ENCODE measurements at regions not wholly inside any gene's neighbourhood (a gene's known extent, or its start where the extent isn't known, plus 50 kb on each side); places are given as distances from the start of the nearest gene placed in this dataset.

DNA sequence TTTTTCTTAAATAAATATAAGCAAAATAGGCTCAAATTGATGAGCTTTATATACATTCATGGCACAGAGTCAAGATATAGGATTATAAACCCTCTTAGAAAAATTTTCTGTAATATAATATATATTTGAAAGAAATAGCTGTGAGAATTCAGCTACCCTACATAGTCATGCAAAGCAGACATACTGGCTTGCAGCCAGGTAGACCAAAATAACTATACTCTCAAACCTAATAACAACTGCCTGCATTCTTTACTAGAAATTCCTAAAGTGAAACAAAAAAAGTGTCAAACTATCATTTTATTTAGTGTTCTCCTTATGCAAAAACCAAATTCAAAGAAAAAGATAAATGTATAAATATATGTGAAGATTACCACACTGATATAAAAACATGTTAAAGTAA, 1390.2 kb downstream of the C4orf33 start:
- no peaks in the 10 kb centered on the region for H3K36me3 ChIP-seq (ENCODE audit: control insufficient read depth, insufficient read depth, low read length)

DNA sequence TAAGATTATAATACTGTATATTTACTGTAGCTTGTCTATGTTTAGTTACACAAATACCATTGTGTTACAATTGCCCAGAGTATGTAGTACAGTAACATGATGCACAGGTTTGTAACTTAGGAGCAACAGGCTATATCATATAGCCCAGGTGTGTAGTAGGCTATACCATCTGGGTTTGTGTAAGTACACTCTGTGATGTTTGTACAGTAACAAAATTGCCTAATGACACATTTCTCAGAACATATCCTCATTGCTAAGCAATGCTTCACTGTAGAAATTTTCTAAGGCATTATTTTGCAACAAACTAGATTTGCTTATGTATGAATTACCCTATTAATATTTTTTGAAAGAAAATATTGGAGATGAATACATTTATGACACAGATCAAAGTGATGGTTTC, 1390.9 kb downstream of the C4orf33 start:
- Histone ChIP-seq H3K9me3 (ENCODE audit: control insufficient read depth, low read length) (peaks cover 1% of the 10 kb centered on the region), H3K36me3 (ENCODE audit: control insufficient read depth, insufficient read depth, low read length) (no peaks in the 10 kb centered on the region), H3K27ac (ENCODE audit: low read depth, low read length, severe bottlenecking) (no peak overlapping the region), H3K4me3 (ENCODE audit: extremely low read depth, insufficient read depth, low read length, poor library complexity, severe bottlenecking) (no peak overlapping the region), H3K4me1 (ENCODE audit: control insufficient read depth, insufficient read depth, low read length, poor library complexity, severe bottlenecking) (no peaks in the 10 kb centered on the region)

More for the DNA sequence above, 1390.2 kb downstream of the C4orf33 start:
- Histone ChIP-seq H3K9me3 (ENCODE audit: control insufficient read depth, low read length) (no peaks in the 10 kb centered on the region), H3K4me3 (ENCODE audit: extremely low read depth, insufficient read depth, low read length, poor library complexity, severe bottlenecking) (no peak overlapping the region), H3K4me1 (ENCODE audit: control insufficient read depth, insufficient read depth, low read length, poor library complexity, severe bottlenecking) (no peaks in the 10 kb centered on the region), H3K27ac (ENCODE audit: low read depth, low read length, severe bottlenecking) (no peak overlapping the region)

GRCh38 chr4:130510661-130511060, 1414.7 kb downstream of the C4orf33 start:
- no peak overlapping the region for H3K27ac ChIP-seq (ENCODE audit: low read depth, low read length, severe bottlenecking)
- H3K4me1 ChIP-seq (ENCODE audit: control insufficient read depth, insufficient read depth, low read length, poor library complexity, severe bottlenecking): no peaks in the 10 kb centered on the region
- H3K4me3 ChIP-seq (ENCODE audit: extremely low read depth, insufficient read depth, low read length, poor library complexity, severe bottlenecking): no peak overlapping the region
- no peaks in the 10 kb centered on the region for H3K9me3 ChIP-seq (ENCODE audit: control insufficient read depth, low read length)
- WGBS, 2 experiments (ENCODE audit: insufficient coverage in 2 of 2): no CpG with 5 or more reads among the region's 3 CpGs
- H3K36me3 ChIP-seq (ENCODE audit: control insufficient read depth, insufficient read depth, low read length): no peaks in the 10 kb centered on the region

DNA sequence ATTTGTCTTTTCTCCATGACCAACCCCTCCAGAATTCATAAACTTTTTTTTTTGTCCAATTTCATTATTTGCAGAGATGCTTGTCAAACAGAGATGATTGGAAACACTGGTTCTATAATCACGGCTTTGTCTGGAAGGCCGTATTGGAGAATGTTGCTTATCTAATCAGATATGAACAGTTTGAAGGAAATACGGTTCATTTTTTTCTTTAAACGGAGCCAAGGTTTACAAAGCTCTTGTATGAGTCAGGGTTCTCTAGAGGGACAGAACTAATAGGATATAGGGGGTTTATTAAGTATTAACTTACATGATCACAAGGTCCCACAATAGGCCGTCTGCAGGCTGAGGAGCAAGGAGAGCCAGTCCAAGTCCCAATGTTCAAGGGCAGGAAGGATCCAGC, 1415.8 kb downstream of the C4orf33 start:
- H3K4me3 ChIP-seq (ENCODE audit: extremely low read depth, insufficient read depth, low read length, poor library complexity, severe bottlenecking): no peak overlapping the region
- 92 to 95% methylated on average over 3 to 4 of the region's 5 CpGs for WGBS, 2 experiments (ENCODE audit: insufficient coverage in 2 of 2)
- H3K27ac ChIP-seq (ENCODE audit: low read depth, low read length, severe bottlenecking): no peak overlapping the region
- H3K9me3 ChIP-seq (ENCODE audit: control insufficient read depth, low read length): no peaks in the 10 kb centered on the region
- no peaks in the 10 kb centered on the region for H3K36me3 ChIP-seq (ENCODE audit: control insufficient read depth, insufficient read depth, low read length)
- H3K4me1 ChIP-seq (ENCODE audit: control insufficient read depth, insufficient read depth, low read length, poor library complexity, severe bottlenecking): no peaks in the 10 kb centered on the region

GRCh38 chr4:130524057-130524456, 1428.1 kb downstream of the C4orf33 start:
- no peak overlapping the region for H3K4me3 ChIP-seq (ENCODE audit: extremely low read depth, insufficient read depth, low read length, poor library complexity, severe bottlenecking)
- 88% methylated on average over 1 of the region's 1 CpG; no CpG with 5 or more reads in 1 of the 2 experiments for WGBS, 2 experiments (ENCODE audit: insufficient coverage in 2 of 2)

GRCh38 chr4:130530505-130530904, 1434.6 kb downstream of the C4orf33 start:
- H3K4me1 ChIP-seq (ENCODE audit: control insufficient read depth, insufficient read depth, low read length, poor library complexity, severe bottlenecking): no peaks in the 10 kb centered on the region
- WGBS, 2 experiments (ENCODE audit: insufficient coverage in 2 of 2): 84 to 94% methylated on average over 3 to 4 of the region's 5 CpGs

More at GRCh38 chr4:130524057-130524456, 1428.1 kb downstream of the C4orf33 start:
- H3K36me3 ChIP-seq (ENCODE audit: control insufficient read depth, insufficient read depth, low read length): no peaks in the 10 kb centered on the region
- H3K27ac ChIP-seq (ENCODE audit: low read depth, low read length, severe bottlenecking): no peak overlapping the region
- no peaks in the 10 kb centered on the region for H3K4me1 ChIP-seq (ENCODE audit: control insufficient read depth, insufficient read depth, low read length, poor library complexity, severe bottlenecking)
- peaks cover 17% of the 10 kb centered on the region for H3K9me3 ChIP-seq (ENCODE audit: control insufficient read depth, low read length)

DNA sequence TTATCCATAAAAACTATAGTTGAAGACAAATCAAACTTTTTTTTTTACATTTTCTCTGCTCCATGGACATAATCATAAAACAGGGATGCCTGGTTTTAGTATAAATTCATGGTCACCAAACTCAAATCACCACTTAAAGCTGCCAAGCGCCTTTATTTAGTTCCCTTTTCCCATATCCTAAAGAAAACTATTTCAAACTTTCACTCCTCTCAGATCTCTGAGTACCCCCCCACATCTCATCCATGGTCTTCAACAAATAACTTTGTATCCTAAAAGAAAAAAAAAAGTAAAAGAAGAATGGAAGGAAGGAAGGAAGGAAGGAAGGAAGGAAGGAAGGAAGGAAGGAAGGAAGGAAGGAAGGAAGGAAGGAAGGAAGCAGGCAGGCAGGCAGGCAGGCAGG, 1438.7 kb downstream of the C4orf33 start:
- Histone ChIP-seq H3K9me3 (ENCODE audit: control insufficient read depth, low read length) (no peaks in the 10 kb centered on the region), H3K4me1 (ENCODE audit: control insufficient read depth, insufficient read depth, low read length, poor library complexity, severe bottlenecking) (no peaks in the 10 kb centered on the region), H3K4me3 (ENCODE audit: extremely low read depth, insufficient read depth, low read length, poor library complexity, severe bottlenecking) (no peak overlapping the region), H3K36me3 (ENCODE audit: control insufficient read depth, insufficient read depth, low read length) (no peaks in the 10 kb centered on the region), H3K27ac (ENCODE audit: low read depth, low read length, severe bottlenecking) (no peak overlapping the region)
- WGBS, 2 experiments (ENCODE audit: insufficient coverage in 2 of 2): 67% methylated on average over 1 of the region's 1 CpG

More at GRCh38 chr4:130530505-130530904, 1434.6 kb downstream of the C4orf33 start:
- no peaks in the 10 kb centered on the region for H3K9me3 ChIP-seq (ENCODE audit: control insufficient read depth, low read length)
- no peak overlapping the region for H3K4me3 ChIP-seq (ENCODE audit: extremely low read depth, insufficient read depth, low read length, poor library complexity, severe bottlenecking)
- no peak overlapping the region for H3K27ac ChIP-seq (ENCODE audit: low read depth, low read length, severe bottlenecking)
- no peaks in the 10 kb centered on the region for H3K36me3 ChIP-seq (ENCODE audit: control insufficient read depth, insufficient read depth, low read length)

- Histone ChIP-seq H3K9me3 (ENCODE audit: control insufficient read depth, low read length) (no peaks in the 10 kb centered on the region), H3K27ac (ENCODE audit: low read depth, low read length, severe bottlenecking) (no peak overlapping the region), H3K36me3 (ENCODE audit: control insufficient read depth, insufficient read depth, low read length) (no peaks in the 10 kb centered on the region), H3K4me1 (ENCODE audit: control insufficient read depth, insufficient read depth, low read length, poor library complexity, severe bottlenecking) (peaks cover 3% of the 10 kb centered on the region), H3K4me3 (ENCODE audit: extremely low read depth, insufficient read depth, low read length, poor library complexity, severe bottlenecking) (no peak overlapping the region)
- WGBS, 2 experiments (ENCODE audit: insufficient coverage in 2 of 2): 100% methylated on average over 2 of the region's 6 CpGs; no CpG with 5 or more reads in 1 of the 2 experiments
Observed at GRCh38 chr4:130542953-130543352, 1447.0 kb downstream of the C4orf33 start.

DNA sequence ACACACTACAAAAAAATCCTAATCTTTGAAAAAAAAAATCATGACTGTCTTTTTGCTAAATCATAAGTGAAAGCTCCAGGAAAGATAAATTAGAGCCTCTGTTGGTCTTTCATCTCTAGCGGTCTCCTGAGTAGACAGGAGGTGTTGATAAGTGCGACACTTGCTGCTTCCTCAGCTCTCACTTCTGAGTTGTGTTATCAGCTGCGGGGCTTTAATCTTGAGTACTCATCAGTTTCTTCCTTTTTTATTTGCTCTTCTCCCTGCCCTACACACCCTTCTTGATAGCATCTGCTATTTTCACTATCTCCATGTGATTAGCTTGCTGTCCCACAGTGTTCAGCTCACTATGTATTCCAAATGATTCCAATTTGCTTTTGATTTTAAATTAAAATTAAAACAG, 1449.2 kb downstream of the C4orf33 start:
- H3K4me1 ChIP-seq (ENCODE audit: control insufficient read depth, insufficient read depth, low read length, poor library complexity, severe bottlenecking): peaks cover 3% of the 10 kb centered on the region
- 45% methylated on average over 3 of the region's 3 CpGs; no CpG with 5 or more reads in 1 of the 2 experiments for WGBS, 2 experiments (ENCODE audit: insufficient coverage in 2 of 2)
- H3K27ac ChIP-seq (ENCODE audit: low read depth, low read length, severe bottlenecking): no peak overlapping the region
- no peaks in the 10 kb centered on the region for H3K9me3 ChIP-seq (ENCODE audit: control insufficient read depth, low read length)
- H3K36me3 ChIP-seq (ENCODE audit: control insufficient read depth, insufficient read depth, low read length): no peaks in the 10 kb centered on the region
- no peak overlapping the region for H3K4me3 ChIP-seq (ENCODE audit: extremely low read depth, insufficient read depth, low read length, poor library complexity, severe bottlenecking)

GRCh38 chr4:130545596-130545995, 1449.6 kb downstream of the C4orf33 start:
- WGBS, 2 experiments (ENCODE audit: insufficient coverage in 2 of 2): 80% methylated on average over 1 of the region's 2 CpGs; no CpG with 5 or more reads in 1 of the 2 experiments
- Histone ChIP-seq H3K4me1 (ENCODE audit: control insufficient read depth, insufficient read depth, low read length, poor library complexity, severe bottlenecking) (peaks cover 3% of the 10 kb centered on the region), H3K4me3 (ENCODE audit: extremely low read depth, insufficient read depth, low read length, poor library complexity, severe bottlenecking) (no peak overlapping the region), H3K36me3 (ENCODE audit: control insufficient read depth, insufficient read depth, low read length) (no peaks in the 10 kb centered on the region), H3K27ac (ENCODE audit: low read depth, low read length, severe bottlenecking) (no peak overlapping the region), H3K9me3 (ENCODE audit: control insufficient read depth, low read length) (no peaks in the 10 kb centered on the region)

GRCh38 chr4:130559268-130559667, 1463.3 kb downstream of the C4orf33 start:
- no peak overlapping the region for H3K4me3 ChIP-seq (ENCODE audit: extremely low read depth, insufficient read depth, low read length, poor library complexity, severe bottlenecking)
- WGBS, 2 experiments (ENCODE audit: insufficient coverage in 2 of 2): no CpG with 5 or more reads among the region's 2 CpGs
- H3K36me3 ChIP-seq (ENCODE audit: control insufficient read depth, insufficient read depth, low read length): no peaks in the 10 kb centered on the region
- no peaks in the 10 kb centered on the region for H3K4me1 ChIP-seq (ENCODE audit: control insufficient read depth, insufficient read depth, low read length, poor library complexity, severe bottlenecking)
- no peaks in the 10 kb centered on the region for H3K9me3 ChIP-seq (ENCODE audit: control insufficient read depth, low read length)
- H3K27ac ChIP-seq (ENCODE audit: low read depth, low read length, severe bottlenecking): no peak overlapping the region
